GM18861 (cell line): ENCODE measurements at regions not wholly inside any gene's neighbourhood (a gene's known extent, or its start where the extent isn't known, plus 50 kb on each side); places are given as distances from the start of the nearest gene placed in this dataset.
"Not testable (repeated sequence)": the region's sequence is repeated elsewhere in the genome, so short reads cannot be mapped to it uniquely, and the experiment has no call there.

ENCODE experiments used
- ATAC-seq: cut with Tn5 transposase; IDR thresholded peaks from one replicate; pipeline ENCODE4 v1.9.1; 2021; ENCODE audit not compliant: unreplicated experiment

DNA sequence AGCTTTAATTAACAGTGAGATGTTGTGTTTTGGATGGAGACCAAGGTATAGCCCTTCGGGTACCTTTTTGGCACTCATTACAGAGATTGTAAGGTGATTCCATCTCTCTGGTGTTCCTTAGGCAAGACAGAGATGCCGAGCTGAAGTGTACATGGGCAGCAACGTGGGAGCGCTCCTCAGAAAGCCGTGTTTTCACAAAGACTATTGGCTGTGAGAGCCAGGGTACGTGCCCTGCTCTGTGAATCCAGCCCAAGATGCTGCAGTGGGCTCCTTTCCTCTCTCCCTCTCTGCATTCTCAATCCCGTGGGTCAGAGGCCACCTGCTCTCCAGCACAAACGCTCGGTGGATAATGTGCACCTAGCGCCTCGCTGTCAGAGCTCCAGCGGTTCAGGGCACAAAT lies 203.0 kb upstream of the EPHA4 start:
- no peak for ATAC-seq

DNA sequence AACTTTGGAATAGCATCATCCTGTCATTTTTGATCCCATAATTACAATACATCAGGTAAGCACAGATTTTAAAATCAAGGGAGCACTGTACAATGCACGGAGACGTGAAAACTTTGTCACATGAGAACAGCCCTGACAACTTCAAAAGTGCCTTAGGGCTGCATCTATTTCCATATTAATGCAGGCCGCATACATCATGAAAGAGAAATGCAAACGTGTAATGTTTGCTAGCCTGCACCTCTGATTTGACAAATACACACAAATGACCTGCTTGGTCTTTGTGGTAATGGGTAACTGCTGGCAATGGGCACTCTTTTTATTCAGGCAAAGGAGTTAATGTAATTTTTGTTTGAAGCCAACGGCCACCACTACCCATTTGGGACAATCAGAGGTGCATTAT lies 202.0 kb upstream of the EPHA4 start:
- ATAC-seq = no peak

DNA sequence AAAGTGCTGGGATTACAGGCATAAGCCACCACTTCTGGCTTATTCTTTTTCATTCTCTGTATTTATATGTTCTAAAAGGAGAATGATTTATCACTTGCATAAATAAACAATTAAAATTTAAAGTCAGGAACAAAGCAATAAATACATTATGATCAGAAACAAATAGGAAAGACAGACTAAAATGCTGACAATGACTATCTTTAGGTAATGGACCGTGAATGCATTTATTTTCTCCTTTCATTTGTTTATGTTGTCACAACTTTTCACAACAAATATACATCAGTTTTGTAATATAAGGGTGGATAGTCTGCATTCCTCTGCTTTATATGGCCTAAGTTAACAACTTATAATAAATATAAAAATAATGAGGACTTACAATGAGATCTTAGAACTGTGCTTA lies 199.2 kb upstream of the EPHA4 start:
- no peak for ATAC-seq

DNA sequence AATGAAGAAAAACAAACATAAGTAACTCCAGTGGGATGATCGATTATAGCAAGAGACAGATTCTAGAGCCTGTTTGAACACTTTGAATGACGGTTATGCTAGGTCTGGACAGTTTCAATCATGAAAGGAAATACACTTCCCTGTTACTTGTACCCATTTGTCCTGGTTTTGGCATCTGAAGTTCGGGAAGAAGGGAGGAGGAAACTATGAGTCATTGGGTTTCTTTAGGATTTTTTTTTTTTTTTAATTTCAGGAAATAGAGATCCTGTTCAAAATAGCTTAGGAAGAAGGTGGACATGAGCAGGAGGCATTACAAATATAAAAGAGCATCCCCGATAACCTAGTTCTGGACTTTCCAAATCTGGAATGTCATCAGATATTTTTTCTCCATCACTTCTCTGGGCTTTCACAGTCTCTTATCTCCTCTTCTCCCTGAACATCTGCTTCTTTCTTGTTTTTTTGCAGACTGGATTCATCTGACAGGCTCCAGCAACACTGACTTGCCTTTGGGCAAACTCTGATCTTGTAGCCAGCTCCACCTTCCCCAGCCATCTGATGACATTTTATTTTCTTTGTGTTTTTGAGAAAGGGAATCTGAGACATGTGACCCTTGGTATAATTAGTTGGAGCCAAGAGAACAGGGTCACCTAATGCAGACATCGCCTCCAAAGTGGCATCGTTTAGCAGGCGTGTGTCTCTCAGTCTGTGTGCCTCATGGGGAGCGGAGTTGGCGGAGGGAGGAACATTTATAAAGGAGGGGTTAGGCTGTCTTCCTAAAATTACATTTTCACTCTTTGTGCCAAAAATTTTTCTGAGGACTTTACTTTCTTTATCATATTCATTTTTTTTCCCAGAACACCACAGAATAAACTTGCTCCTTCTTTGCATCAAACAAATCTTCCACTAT lies 195.3 kb upstream of the EPHA4 start:
- ATAC-seq = no peak

DNA sequence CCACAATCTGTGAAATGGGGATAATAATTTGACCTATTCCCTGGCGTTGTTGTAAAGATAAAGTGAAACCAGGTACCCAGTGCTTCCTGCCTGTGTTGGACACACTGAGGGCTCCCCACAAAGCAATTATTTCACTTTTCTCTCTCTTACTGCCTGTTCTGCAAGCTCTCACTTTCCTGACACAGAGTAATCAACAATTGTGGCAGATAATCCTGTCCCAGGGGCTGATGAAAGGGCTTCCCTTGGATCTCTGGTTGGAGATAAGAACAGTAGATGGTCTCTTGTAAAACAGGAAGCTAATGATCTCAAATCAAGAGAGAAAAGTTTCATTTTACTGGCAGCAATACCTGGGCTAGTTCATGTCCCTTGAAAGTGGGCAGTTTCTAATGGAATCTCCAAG lies 190.4 kb upstream of the EPHA4 start:
- no peak for ATAC-seq

DNA sequence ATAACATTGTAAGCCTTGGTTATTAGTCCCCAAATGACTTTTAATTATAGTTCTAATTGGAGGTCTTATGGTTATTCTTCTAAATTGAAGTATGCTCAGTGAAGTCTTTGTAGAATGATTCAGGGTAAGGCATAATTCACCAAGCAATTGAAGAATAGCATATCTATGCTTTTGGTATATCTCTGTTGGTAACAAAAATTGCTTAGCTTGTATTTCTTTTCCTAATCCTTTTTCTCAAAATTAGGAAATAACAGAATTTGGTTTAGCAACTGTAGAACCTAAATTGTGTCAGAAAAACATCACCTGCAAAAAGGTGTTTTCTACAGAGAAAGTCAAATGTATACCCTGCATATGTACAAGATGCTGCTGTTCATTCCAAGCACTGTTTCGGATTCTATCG lies 189.2 kb upstream of the EPHA4 start:
- no peak for ATAC-seq

DNA sequence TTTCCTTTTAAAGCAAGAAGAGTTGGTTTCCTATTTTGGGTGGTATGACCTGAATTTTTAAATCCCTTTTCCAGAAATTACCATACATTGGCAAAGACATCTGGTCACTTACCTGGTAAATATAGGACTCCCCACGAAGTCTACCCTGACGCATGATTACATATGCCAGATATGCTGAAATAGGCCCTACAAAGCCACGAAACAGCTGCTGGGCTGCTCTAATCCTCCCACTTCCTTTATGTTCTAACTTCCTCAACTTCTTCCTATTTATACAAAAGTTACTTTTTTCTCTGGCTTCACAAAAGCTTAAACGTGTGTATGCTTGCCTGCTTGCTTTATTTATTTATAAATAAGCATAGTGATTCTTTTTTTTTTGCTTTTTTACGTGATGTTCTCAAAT lies 186.0 kb upstream of the EPHA4 start:
- no peak for ATAC-seq

DNA sequence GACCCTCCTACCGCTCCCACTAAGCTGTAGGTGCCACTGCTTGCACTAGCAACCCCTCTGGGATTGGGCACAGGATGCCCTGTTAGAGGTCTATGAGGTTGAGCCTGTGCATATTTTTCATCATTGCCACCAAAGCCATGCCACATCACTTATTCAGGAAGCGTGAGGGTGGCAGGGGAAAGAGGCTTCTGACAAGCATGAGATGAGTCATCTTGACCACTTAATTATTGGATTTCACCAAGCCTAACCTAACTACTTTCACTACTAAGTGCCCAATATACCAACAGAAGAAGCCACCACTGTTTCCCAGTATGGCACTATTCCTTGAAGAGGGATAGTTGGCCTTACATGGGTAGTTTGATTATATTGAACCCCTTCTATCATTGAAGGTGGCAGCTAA lies 181.3 kb upstream of the EPHA4 start:
- ATAC-seq = no peak

DNA sequence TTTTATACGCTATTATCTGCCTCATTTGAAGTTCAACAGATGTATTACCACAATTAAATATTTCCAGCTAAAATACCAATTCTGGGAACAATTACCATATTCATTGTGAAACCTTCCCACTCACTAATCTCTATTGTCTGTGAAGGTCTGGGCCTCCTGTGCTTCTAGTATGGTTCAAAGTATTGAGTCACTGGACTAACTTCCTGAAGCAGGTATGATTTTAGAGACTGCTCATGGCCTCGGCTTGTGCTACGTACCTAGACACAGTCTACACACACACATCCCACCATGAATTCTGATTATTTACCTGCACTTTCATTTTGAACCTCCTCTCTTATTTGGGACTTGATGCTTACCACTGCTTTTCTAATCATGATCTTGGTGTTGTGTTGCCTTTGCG lies 180.7 kb upstream of the EPHA4 start:
- no peak for ATAC-seq

DNA sequence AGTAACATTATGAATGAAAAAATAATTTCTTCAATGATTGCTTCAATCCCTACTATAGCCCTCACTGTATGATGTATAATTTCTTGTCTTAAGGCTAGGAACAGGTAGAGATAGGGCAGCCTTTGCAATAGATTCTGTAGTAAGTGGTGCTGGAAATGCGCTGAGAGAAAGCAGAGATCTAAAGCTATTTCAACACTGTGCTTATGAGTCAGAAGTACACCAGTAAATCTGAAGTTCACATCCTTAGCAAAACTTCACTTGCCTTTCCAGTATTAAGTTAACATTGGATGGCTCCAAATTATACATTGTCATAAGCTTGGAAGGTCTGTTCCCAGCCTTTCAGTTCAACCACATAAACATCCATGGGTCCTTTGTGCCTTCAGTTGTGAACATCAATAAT lies 178.2 kb upstream of the EPHA4 start:
- no peak for ATAC-seq

DNA sequence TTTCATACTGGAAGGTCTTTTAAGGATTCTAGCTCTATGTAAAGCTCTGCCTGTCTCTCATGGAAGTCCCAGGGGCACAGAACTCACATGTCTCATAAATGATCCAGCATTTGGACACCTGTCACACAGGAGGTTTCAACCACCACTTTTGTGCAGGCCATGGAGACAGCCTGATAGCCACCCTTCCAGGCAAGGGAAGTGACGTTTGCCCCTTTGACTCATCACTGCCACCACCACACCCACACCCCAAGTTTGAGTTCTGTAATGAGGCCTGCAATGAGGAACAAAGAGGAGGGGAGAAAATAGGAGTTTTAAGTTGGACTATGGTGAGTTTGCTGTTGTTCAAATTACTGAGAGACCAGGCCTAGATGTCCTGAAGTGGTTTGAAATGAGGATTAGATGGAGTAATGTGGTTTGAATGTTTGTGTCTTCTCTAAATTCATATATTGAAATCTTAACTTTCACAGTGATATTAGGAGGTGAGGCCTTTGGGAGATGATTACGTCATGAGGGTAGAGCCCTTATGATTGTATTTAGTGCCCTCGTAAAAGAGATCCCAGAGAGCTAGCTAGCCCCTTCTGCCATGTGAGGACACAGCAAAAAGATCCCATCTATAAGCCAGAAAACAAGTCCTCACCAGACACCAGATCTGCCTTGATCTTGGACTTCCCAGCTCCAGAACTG lies 175.3 kb upstream of the EPHA4 start:
- peak; percentile 48 for ATAC-seq

DNA sequence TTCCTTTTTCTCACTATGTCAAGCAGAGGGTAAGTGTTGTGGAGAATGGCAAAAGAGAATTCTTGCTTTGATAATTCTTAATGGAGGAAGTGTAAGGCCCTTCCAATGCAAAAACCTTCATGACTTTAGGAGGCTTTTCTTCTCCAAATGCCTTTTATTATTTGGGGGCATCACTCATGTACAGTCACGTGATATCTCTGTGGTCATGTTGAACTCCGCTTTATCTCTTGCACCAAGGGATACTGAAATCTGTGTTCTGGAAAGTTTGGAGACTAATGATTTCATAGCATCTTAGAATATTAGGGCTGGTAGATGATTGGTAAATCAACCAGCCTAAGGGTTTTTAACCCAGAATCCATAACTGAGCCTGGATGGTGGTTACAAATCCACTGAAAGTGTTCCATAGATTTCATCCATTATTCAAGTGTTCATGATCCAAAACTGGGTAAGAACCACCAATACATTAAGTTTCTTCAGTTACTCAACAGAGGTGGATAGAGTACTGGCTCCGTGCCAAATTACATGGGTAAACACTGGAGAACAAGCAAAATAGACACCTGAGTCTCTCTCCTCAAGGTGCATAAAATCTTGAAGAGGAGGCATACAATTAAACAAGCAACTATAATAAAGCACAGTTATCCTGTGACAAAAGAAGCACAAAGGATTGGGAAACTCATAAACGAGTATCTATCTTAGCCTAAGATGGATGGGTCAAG lies 169.6 kb upstream of the EPHA4 start:
- no peak for ATAC-seq

DNA sequence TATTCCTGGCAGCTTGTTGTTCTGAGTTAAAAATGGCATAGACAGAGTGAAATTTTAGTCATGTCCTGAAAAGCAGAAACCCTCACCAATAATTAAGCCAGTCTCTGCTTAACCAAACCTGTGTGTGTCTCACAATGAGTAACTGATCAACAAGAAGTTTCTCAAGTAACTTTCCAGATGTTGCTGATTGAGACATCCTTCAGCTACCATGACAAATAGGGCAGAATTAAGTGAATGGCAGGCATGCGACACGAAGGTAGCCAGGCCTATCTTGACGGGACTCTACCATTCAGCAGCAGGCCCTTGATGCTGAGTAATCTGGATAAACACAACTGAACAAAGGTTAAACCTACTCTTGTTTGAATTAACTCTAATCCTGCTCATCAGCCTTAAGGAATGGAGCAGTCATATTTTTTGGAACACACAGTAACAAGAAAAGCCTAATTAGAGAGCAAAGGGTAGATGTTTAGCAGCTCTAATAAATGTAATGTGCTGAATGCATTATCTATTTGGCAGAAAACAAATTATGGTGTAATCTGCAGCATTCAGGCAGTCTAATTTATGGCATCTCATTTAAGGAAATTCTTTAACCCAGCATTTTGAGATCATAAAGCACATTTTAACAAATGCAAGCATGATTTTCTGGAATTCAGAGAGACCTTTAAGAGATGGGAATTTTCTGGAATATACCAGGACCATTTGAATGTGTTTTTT lies 159.5 kb upstream of the EPHA4 start:
- ATAC-seq = peak; percentile 96

DNA sequence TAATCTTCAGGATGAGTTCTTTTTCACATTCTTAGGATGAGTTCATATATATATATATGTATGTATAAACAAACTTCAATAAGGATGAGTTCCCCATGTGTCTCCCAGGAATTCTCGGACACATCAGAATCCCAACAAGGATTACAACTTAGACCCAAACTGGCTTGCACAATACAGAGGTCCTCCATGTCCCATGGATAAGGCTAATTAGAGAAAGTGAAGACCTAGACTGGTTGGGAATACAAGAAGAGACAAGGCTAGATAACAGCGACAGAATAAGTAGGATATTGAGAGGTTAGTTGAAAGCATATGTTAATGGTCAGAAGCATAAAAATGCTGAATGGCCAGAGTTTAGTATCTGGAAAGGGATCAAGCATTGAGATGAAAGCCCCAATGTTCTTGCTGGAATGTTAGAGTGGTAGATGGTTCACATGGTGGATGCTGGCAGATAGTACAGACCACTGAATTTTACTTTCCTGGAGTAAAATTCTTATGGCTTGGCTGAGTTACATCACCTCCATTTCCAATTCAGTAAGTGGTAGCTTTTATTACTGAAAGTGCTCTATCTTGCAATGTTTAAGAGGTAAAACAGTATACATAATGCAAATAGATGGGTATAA lies 154.9 kb upstream of the EPHA4 start:
- no peak for ATAC-seq

DNA sequence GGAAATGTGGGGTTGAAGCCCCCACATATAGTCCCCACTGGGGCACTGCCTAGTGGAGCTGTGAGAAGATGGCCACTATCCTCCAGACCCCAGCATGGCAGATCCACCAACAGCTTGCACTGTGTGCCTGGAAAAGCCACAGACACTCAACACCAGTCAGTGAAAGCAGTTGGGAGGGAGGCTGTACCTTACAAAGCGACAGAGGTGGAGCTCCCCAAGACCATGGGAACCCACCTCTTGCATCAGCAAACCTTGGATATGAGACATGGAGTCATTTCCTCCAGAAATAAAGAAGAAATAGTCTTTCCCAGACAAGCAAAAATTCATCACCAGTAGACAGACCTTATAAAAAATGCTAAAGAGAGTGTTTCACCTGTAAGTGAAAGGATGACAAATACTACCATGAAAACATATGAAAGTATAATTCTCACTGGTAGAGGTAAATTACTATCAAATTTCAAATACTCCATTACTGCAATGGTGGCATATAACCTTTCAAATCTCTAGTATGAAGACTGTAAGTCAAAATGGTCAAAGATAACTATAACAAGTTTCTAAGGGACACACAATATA lies 152.6 kb upstream of the EPHA4 start:
- no peak for ATAC-seq

DNA sequence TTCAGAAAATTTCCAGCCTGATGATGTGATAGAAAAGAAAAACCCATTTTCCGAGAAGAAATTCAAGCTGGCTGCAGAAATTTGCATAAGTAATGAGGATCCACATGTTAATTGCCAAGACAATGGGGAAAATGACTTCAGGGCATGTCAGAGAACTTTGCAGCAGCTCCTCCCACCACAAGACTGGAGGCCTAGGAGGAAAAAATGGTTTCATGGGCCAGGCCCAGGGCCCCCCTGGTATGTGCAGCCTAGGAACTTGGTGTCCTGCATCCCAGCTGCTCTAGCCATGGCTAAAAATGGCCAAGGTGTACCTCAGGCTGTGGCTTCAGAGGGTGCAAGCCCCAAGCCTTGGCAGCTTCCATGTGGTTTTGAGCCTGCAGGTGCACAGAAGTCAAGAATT lies 152.0 kb upstream of the EPHA4 start:
- ATAC-seq = not testable (repeated sequence)

DNA sequence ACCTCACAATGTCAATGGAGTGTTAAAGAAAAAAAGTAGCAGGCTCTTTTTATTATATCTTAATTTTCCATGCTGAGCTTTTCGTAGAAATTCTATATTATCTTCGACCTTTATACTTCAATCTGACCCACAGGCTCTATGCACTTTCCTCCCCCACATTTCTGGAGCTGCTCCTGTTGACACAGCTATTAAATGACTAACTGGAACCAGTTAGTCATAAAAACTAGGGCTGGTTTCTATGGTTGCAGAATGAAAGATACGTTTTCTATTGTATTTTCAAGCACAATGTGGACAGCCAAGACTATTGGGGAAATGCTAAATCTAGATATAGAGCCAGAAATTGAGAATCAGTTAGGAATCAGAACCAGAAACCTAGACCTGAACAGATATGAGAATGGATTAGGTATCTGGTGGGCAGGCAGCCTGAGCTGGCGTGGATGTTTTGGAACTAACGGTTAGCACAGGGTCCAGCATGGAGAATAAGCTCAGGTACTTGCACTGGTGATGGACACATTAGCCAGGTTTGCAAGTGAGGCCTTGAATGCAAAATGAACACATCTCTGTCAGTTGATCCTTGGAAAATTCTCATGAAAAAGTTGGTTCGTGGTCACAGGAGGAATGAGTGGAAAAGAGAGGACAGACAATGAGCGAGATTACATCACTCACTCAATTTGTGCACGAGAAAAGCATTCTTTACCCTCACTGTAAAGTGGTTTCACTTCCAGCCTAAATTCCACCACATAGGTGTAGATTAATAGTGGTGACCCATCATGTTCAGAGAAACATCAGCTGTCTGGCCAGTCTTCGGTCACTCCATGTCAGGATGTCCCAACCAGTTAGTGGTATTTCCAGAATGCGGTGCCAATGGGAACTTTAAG lies 144.6 kb upstream of the EPHA4 start:
- no peak for ATAC-seq

DNA sequence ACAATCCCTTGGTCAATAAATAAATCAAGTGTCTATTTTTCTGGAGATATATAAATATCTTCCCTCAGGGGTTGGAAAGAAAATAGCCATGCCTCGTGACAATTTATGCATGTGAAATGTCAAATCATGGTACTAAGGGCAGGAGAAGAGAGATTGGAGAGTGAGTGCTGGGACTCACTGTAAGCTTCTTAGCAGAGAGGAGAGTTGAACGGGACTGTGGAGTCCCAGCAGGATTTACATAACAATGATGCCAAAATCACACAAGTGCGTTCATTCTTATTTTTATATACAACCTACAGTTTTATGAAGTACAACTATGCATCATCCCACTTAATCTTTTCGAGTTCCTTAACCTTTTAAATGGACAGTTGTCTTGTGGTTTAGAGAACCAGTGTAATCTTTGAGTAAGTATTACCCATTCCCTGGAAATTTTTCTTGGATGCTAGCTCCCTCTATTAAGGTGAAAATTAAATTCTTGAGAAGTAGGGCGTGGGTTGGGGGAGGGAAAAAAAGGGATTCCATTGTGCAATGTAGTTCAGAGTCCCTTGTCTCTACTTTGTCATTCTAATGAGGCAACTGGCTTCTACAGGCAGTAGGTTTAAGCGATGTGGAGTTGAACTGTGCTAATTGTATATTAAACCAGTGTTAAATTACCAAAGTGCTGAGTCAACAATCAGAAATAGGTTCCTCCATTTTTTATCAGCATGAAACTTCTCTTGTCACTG lies 143.6 kb upstream of the EPHA4 start:
- ATAC-seq = no peak

DNA sequence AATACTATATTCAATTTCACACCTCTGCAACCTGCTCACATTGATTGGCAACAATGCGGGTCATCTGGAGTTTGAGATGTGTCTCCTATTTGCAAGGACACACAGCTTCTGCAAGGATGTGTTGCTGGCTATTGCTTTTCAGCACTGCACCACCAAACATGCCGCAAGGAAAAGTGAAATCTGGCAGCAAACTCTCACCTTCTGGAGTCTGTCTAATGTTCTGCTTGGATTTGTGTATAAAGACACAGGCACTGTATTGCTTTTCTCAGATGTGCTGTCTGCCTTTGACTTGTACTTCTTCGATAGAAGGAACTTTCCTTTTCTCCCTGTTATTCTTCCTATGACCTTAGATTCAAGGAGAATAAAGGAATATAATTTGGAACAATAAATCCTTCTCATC lies 138.6 kb upstream of the EPHA4 start:
- ATAC-seq = no peak
